ENCODE measurements at regions not wholly inside any gene's neighbourhood (a gene's known extent, or its start where the extent isn't known, plus 50 kb on each side); places are given as distances from the start of the nearest gene placed in this dataset.

DNA sequence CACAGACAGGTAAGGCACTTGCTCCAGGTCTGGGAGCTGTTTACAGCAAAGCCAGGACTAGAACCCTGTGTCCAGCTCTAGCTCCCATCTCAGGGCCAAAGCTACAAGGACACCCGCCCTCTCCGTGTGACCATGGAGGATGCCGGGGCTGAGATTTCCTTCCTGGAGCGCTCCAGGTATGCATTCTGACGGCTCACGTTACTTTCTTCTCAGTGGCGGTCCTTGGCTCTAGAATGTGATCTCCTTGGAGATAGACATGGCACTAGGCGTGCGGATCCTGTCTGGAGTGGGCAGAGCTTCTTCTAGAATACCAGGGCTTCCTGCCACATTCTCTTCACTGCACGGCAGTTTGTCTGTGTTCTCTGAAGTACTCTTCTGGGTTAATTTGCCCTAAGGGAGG lies 185.7 kb downstream of the OPA1 start:
- no peak overlapping the region for H3K4me2 ChIP-seq
- no peak overlapping the region for H3K4me3 ChIP-seq
- no peak overlapping the region for H3K9ac ChIP-seq
- H3K36me3 ChIP-seq = no peaks in the 10 kb centered on the region
- H3K27me3 ChIP-seq = peaks cover 4 to 23% (median 17%) of the 10 kb centered on the region in 11 experiments; a peak in 17 of 22 replicates
- no peak for TF ChIP-seq Cebpa-rat (IDR thresholded peaks at IDR 0.05)
- no peaks in the 10 kb centered on the region for H3K9me3 ChIP-seq (replicated peaks in 1 of 11)
- H4K20me1 ChIP-seq = no peaks in the 10 kb centered on the region; a peak in 2 of 22 replicates
- peaks cover 0 to 3% (median 0%) of the 10 kb centered on the region in 10 experiments; a peak in 2 of 20 replicates for H3K4me1 ChIP-seq
- H3K27ac ChIP-seq = no peak overlapping the region

DNA sequence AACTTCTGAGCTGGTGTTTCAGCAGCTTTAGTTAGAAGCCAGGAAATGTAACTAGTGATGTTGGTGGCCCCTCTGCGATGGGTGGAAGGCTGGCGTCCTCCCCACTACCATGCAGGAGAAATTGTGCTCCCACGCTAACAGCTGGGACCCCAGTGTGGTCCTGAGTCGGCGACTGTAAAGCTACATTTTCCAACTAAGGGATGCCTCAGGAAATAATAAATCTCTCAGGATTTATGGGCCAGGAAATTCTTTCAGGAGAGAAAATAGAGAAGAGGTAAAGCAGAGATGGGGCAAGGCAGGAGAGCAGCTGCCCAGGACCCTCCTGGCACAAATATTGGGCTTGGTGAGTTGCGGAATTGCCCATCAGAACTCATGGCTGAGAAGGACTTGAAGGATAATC lies 186.9 kb downstream of the OPA1 start:
- Histone ChIP-seq H4K20me1 (no peaks in the 10 kb centered on the region; a peak in 2 of 22 replicates), H3K4me2 (no peak overlapping the region), H3K36me3 (no peaks in the 10 kb centered on the region), H3K27ac (no peak overlapping the region), H3K9ac (no peak overlapping the region), H3K4me1 (peaks cover 0 to 3% (median 0%) of the 10 kb centered on the region in 10 experiments; a peak in 2 of 20 replicates), H3K9me3 (replicated peaks in 1 of 11) (no peaks in the 10 kb centered on the region), H3K4me3 (no peak overlapping the region), H3K27me3 (peaks cover 4 to 23% (median 17%) of the 10 kb centered on the region in 11 experiments; a peak in 17 of 22 replicates)
- TF ChIP-seq Cebpa-rat (IDR thresholded peaks at IDR 0.05) = no peak

DNA sequence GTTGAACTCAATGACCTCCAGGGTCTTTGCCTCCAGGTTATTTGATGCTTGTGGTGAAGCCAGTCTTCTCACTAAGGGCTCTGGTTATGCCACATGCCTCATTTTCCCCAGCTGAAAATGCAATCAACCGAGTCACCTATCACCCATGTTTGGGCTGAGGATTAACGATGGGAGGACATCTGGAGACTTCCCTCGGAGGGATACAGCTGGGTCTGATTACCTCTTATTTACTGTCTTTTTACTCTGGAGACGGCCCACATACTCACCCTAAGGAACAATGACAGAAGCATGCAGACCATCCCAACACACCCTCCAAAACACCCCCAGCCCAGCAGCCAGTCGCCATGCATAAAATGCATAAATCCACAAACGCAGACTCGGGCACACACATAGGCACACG lies 187.4 kb downstream of the OPA1 start:
- no peaks in the 10 kb centered on the region for H3K9me3 ChIP-seq (replicated peaks in 1 of 11)
- no peak overlapping the region for H3K9ac ChIP-seq
- no peaks in the 10 kb centered on the region for H3K36me3 ChIP-seq
- H3K4me3 ChIP-seq = no peak overlapping the region
- H3K27ac ChIP-seq = no peak overlapping the region
- H3K4me2 ChIP-seq = no peak overlapping the region
- peaks cover 4 to 23% (median 17%) of the 10 kb centered on the region in 11 experiments; a peak in 17 of 22 replicates for H3K27me3 ChIP-seq
- TF ChIP-seq Cebpa-rat (IDR thresholded peaks at IDR 0.05) = no peak
- H4K20me1 ChIP-seq = no peaks in the 10 kb centered on the region; a peak in 2 of 22 replicates
- peaks cover 0 to 3% (median 0%) of the 10 kb centered on the region in 10 experiments; a peak in 2 of 20 replicates for H3K4me1 ChIP-seq

DNA sequence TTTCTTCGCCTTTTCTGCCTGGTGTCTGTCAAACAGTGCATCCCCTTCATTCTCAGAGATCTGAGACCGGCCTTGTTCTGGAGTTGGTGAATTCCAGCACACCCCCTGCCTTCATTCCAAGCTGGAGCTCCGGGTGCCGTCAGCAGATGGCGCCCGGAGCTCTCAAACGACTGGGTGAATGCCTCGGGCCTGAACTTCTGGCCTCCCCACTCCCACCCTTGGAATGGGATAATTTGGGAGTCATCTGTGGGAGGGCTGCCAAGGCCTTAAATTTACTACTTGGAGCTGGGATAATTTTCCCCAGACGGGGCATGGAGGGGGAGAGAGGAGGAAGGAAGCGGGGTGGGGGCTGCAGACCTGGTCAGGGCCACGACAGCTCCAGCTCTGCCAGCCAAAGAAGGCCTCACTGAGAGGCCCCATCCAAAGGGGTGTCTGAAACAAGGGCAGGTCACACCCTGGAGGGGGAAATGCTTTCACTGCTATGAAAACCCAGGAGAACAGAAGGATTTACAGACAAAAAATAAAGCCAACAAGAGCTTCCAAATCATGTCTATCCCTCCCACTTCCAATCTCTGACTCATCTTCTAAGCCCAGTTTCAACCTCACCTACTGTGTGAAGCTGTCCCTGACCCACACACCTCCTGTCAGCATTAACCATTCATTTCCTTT lies 187.9 kb downstream of the OPA1 start:
- Histone ChIP-seq H3K9me3 (replicated peaks in 1 of 11) (no peaks in the 10 kb centered on the region), H3K4me2 (no peak overlapping the region; a peak in 1 of 22 replicates), H3K9ac (no peak overlapping the region), H3K4me3 (no peak overlapping the region), H3K27me3 (peaks cover 4 to 23% (median 17%) of the 10 kb centered on the region in 11 experiments; a peak in 17 of 22 replicates), H4K20me1 (no peaks in the 10 kb centered on the region; a peak in 2 of 22 replicates), H3K27ac (no peak overlapping the region), H3K36me3 (no peaks in the 10 kb centered on the region), H3K4me1 (peaks cover 0 to 3% (median 0%) of the 10 kb centered on the region in 10 experiments; a peak in 2 of 20 replicates)
- no peak for TF ChIP-seq Cebpa-rat (IDR thresholded peaks at IDR 0.05)

DNA sequence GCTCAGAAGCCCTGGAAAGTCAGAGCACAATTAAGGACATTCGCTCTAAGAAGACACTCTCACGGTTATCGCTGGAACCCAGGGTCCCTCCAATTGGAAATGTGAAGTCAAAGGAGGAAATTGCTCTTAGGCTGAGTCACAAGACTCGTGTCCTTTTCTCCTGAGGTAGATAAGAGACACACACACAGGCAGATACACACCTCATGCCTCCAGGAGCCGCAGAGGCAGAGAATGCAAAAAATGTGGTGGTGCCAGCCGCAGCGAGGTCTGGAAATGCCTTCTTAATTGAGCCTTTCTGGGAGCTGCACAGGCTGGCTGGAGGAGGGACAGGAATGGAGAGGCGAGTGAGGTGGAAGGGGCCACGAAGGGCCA lies 189.3 kb downstream of the OPA1 start:
- Histone ChIP-seq H3K4me3 (no peak overlapping the region), H4K20me1 (no peaks in the 10 kb centered on the region; a peak in 2 of 22 replicates), H3K4me2 (no peak overlapping the region), H3K36me3 (no peaks in the 10 kb centered on the region), H3K4me1 (peaks cover 0 to 3% (median 0%) of the 10 kb centered on the region in 10 experiments; a peak in 2 of 20 replicates), H3K9ac (no peak overlapping the region), H3K27me3 (peaks cover 4 to 23% (median 17%) of the 10 kb centered on the region in 11 experiments; a peak in 17 of 22 replicates), H3K9me3 (replicated peaks in 1 of 11) (no peaks in the 10 kb centered on the region), H3K27ac (no peak overlapping the region)
- no peak for TF ChIP-seq Cebpa-rat (IDR thresholded peaks at IDR 0.05)

DNA sequence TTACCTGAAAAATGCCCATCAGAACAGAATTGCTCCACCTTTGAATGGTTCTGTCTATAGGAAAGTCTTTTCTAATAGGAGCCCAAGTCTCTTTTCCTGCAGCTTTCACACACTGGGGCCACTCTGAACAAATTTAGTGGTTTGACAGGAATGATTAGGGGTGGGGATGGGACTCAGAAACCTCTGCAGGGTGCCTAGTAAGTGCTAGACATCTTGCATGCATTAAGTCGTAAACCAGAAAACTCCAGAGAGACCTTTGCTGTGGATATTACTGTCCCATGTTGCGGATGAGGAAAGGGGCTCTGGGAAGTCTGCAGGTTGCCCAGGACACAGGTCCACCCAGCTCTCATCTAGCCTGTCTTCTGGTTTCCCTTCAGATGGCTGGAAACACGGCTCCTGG lies 189.7 kb downstream of the OPA1 start:
- no peak for TF ChIP-seq Cebpa-rat (IDR thresholded peaks at IDR 0.05)
- Histone ChIP-seq H3K27ac (no peak overlapping the region), H3K4me1 (peaks cover 0 to 3% (median 0%) of the 10 kb centered on the region in 10 experiments; a peak in 2 of 20 replicates), H3K9ac (no peak overlapping the region), H3K9me3 (replicated peaks in 1 of 11) (no peaks in the 10 kb centered on the region), H3K36me3 (no peaks in the 10 kb centered on the region), H3K27me3 (peaks cover 4 to 23% (median 17%) of the 10 kb centered on the region in 11 experiments; a peak in 17 of 22 replicates), H3K4me2 (no peak overlapping the region), H3K4me3 (no peak overlapping the region), H4K20me1 (no peaks in the 10 kb centered on the region; a peak in 2 of 22 replicates)

DNA sequence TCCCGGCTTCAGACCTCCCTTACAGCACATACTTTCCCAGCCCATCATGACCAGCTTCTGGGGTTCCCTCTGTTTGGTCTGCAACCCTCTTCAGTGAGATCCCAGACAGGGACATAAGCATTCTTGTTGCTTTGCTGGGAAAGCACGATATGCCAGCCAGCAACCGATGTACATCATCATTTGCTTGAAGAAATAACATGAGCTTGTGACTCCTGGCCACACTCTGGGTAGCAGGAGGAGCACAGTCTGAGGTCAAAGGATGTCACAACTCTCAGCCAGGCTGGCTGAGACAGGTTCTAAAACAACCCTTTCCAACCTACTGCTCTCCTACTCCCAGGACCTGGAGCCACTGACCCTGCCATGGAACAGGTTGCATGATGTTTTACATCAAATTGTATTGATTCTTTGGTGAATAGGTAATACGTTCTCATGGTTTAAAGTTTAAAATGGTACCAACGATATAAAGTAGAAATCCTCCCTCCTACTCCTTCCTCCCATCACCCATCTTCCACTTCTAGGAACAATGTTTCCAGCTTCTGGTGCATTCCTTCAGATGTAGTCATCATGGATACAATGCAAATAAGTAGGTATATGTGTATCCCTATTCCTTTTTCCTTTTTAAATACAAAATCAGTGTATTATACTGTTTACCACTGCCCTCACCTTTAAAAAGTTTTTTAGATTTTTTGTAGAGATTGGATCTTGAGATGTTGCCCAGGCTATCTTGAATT lies 190.3 kb downstream of the OPA1 start:
- Histone ChIP-seq H3K4me3 (no peak overlapping the region), H3K9ac (no peak overlapping the region), H3K27me3 (peaks cover 4 to 23% (median 17%) of the 10 kb centered on the region in 11 experiments; a peak in 17 of 22 replicates), H3K9me3 (replicated peaks in 1 of 11) (no peaks in the 10 kb centered on the region), H3K4me1 (peaks cover 0 to 3% (median 0%) of the 10 kb centered on the region in 10 experiments; a peak in 2 of 20 replicates), H4K20me1 (no peaks in the 10 kb centered on the region; a peak in 2 of 22 replicates), H3K4me2 (no peak overlapping the region), H3K36me3 (no peaks in the 10 kb centered on the region), H3K27ac (no peak overlapping the region)
- TF ChIP-seq Cebpa-rat (IDR thresholded peaks at IDR 0.05) = no peak

DNA sequence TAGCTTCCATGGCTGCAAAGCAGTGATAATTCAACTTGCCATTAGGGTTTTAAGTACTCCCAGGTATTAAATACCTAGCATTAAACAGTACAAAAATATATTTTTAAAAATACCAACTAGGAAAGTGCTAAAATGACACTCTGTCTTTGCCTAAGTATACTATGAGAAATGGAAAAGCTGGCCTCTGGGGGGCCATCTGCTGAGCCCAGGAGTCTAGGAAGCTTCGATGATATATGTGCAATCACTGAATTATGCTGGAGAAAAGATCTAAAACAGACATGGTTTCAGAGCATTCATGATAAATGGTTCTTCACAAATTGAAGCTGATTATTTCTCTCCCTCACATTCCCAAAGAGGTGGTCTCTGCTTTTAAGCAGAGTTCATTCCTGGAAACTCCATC lies 191.8 kb downstream of the OPA1 start:
- Histone ChIP-seq H3K4me2 (no peak overlapping the region), H3K27ac (no peak overlapping the region), H3K9me3 (replicated peaks in 1 of 11) (no peaks in the 10 kb centered on the region), H4K20me1 (no peaks in the 10 kb centered on the region; a peak in 2 of 22 replicates), H3K36me3 (no peaks in the 10 kb centered on the region), H3K9ac (no peak overlapping the region), H3K4me3 (no peak overlapping the region), H3K4me1 (peaks cover 0 to 3% (median 0%) of the 10 kb centered on the region in 10 experiments; a peak in 2 of 20 replicates), H3K27me3 (peaks cover 0 to 8% (median 4%) of the 10 kb centered on the region in 11 experiments; a peak in 12 of 22 replicates)
- no peak for TF ChIP-seq Cebpa-rat (IDR thresholded peaks at IDR 0.05)

DNA sequence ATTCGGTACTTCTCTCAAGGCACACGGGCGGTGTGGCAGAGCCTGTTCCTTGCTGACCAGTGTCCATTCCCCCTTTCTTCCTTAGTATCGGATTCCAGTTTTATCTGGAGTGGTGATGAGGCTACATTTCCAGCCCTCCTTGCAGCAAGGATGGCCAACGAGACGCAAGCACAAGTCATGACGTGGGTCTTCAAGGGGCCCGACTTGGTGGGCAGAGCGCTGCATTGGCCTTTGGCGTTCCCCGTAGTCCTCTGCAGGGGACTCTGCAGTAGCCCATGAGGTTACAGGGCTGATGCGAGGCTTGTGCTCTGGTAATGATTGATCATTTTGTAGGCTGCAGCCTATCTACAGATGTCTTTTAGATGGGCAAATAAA lies 194.5 kb downstream of the OPA1 start:
- H3K4me3 ChIP-seq = no peak overlapping the region
- H3K27ac ChIP-seq = no peak overlapping the region
- H3K27me3 ChIP-seq = peaks cover 0 to 3% (median 0%) of the 10 kb centered on the region in 11 experiments; a peak in 1 of 22 replicates
- no peaks in the 10 kb centered on the region for H3K4me1 ChIP-seq
- no peaks in the 10 kb centered on the region; a peak in 1 of 22 replicates for H4K20me1 ChIP-seq
- H3K9ac ChIP-seq = no peak overlapping the region
- TF ChIP-seq Cebpa-rat (IDR thresholded peaks at IDR 0.05) = no peak
- H3K4me2 ChIP-seq = no peak overlapping the region
- H3K9me3 ChIP-seq (replicated peaks in 1 of 11) = no peaks in the 10 kb centered on the region
- H3K36me3 ChIP-seq = no peaks in the 10 kb centered on the region

Measured in BLaER1 treated with 17β-estradiol and CSF1 and Interleukin-3, amounts not matched to agents 10 nM and 100 nM (cell line).